Thymus (tissue), 11 donors: ENCODE measurements at regions not wholly inside any gene's neighbourhood (a gene's known extent, or its start where the extent isn't known, plus 50 kb on each side); places are given as distances from the start of the nearest gene placed in this dataset.

Source experiments
- DNase-seq, 9 donors: peaks; one replicate each; pipeline ENCODE4 v3.0.0-alpha.2; 2013; ENCODE audit warnings: low spot score in 9 of 9, low read depth in 6 of 9, missing footprints in 1 of 9
- H3K27ac ChIP-seq, 2 donors: one replicate each; pipeline ENCODE4 v1.5.1; 2013; ENCODE audit warnings: control low read depth in 1 of 2, low read depth in 1 of 2, low read length in 1 of 2, mild to moderate bottlenecking in 1 of 2, moderate library complexity in 1 of 2
- H3K27me3 ChIP-seq, 2 donors: one replicate each; pipeline ENCODE4 v1.5.1; 2013; ENCODE audit warnings: low read length in 1 of 2; ENCODE audit not compliant: control insufficient read depth in 2 of 2, insufficient read depth in 1 of 2
- H3K36me3 ChIP-seq, 2 donors: one replicate each; pipeline ENCODE4 v1.5.1; 2013; ENCODE audit warnings: low read length in 1 of 2, mild to moderate bottlenecking in 1 of 2, moderate library complexity in 1 of 2; ENCODE audit not compliant: control insufficient read depth in 2 of 2, insufficient read depth in 2 of 2
- H3K4me1 ChIP-seq, 2 donors: one replicate each; pipeline ENCODE4 v1.5.1; 2013; ENCODE audit warnings: low read length in 2 of 2; ENCODE audit not compliant: control insufficient read depth in 2 of 2, insufficient read depth in 2 of 2
- H3K4me3 ChIP-seq, 2 donors: one replicate each; pipeline ENCODE4 v1.5.1; 2013; ENCODE audit warnings: low read length in 2 of 2, control low read depth in 1 of 2, mild to moderate bottlenecking in 1 of 2
- H3K9me3 ChIP-seq, 2 donors: one replicate each; pipeline ENCODE4 v1.5.1; 2013; ENCODE audit warnings: low read length in 1 of 2, mild to moderate bottlenecking in 1 of 2; ENCODE audit not compliant: control insufficient read depth in 2 of 2, insufficient read depth in 1 of 2
- WGBS: extraction: QIAGEN DNeasy Blood & Tissue Kit; methylation state at CpG from one replicate; pipeline ENCODE4 v1.1.7; 2013; 5-methylcytosine and 5-hydroxymethylcytosine counted together
- donor health status: healthy.

DNA sequence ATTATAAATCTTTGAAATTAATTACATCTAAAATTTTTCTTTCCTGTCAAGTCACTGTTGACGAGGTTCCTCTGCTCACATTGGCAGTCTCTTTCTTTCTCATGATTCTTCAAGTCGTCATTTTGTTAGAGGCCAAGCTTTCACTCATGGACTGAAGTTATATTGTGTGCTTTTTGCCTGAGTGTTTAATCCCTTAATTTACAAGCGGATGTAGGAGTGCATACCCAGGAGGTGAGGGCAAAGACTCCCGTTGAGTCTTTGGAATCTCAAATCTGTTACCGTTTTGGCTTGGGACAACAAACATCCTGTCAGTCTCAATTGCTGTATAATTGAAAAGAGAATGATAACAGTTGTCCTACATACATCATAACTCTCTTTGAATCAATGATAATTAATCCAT is 345.0 kb downstream of the TRIML1 start:
- H3K36me3 ChIP-seq = no peaks in the 10 kb centered on the region
- no peak for DNase-seq
- no peaks in the 10 kb centered on the region for H3K4me1 ChIP-seq
- H3K4me3 ChIP-seq = no peak overlapping the region
- no peaks in the 10 kb centered on the region for H3K9me3 ChIP-seq
- 77% methylated on average over 5 of the region's 5 CpGs for WGBS
- H3K27me3 ChIP-seq = no peaks in the 10 kb centered on the region
- H3K27ac ChIP-seq = no peak overlapping the region

DNA sequence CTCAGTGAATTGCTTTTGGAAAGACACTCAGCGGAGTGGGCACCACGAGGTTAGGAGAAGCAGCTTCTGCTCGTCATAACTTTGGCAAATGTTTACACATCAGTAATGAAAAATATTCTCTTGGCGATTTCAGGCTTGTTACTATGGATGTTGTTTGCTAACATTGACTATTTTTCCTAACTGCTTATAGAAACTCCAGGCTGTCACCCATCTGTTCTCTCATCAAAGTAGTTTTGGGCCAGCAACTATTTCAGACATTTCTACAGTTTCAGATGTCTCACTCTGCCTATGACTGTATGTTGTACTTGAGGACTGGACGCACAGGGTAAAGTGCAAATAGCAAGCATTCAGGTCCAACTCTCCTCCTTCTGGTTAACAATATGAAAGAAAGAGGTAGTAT is 346.7 kb downstream of the TRIML1 start:
- DNase-seq = no peak
- WGBS = 93% methylated on average over 5 of the region's 5 CpGs
- no peaks in the 10 kb centered on the region for H3K36me3 ChIP-seq
- no peaks in the 10 kb centered on the region for H3K27me3 ChIP-seq
- no peak overlapping the region for H3K4me3 ChIP-seq
- H3K4me1 ChIP-seq = no peaks in the 10 kb centered on the region
- H3K9me3 ChIP-seq = no peaks in the 10 kb centered on the region
- no peak overlapping the region for H3K27ac ChIP-seq

DNA sequence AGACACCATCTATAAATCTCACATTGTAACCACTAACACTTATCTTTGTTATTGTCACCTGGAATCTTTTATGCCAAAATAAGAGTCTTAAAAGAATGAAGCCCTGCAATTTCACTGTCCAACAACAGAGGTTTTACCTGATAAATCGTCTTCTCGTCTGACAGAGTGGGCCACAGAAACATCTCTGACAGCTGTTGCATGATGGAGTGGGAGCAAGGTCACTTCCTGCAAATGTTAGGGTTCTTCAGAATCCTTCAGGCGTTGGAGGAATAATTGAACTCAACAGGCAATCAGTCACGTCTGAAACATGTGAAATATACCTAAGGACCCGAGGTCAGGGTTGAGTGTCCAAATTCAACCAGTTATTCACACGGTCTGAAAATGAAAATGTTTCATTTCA is 353.6 kb downstream of the TRIML1 start:
- no peak overlapping the region for H3K4me3 ChIP-seq
- 83% methylated on average over 6 of the region's 6 CpGs for WGBS
- H3K36me3 ChIP-seq = no peaks in the 10 kb centered on the region

DNA sequence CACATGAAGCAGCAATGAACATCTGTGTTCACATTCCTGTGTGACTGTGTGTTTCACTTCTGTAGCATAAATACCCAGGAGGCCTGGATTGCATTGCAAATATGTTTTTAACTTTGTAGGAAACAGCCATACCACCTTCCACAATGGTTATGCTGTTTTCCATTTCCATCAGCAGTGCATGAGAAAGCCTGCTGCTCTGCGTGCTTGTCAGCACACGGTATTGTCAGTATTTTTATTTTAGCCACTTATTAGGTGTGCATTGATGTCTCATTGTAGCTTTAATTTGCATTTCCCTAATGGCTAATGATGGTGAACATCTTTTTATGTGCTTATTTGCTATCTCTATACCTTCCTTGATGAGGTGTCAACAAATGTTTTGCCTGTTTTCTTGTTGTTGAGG is 355.9 kb downstream of the TRIML1 start:
- 71% methylated on average over 2 of the region's 2 CpGs for WGBS
- Histone ChIP-seq H3K9me3 (peaks cover 3 to 13% of the 10 kb centered on the region in 2 donors), H3K4me3 (no peak overlapping the region), H3K27me3 (no peaks in the 10 kb centered on the region), H3K36me3 (no peaks in the 10 kb centered on the region), H3K27ac (no peak overlapping the region), H3K4me1 (no peaks in the 10 kb centered on the region)
- no peak for DNase-seq

More for the DNA sequence above, 353.6 kb downstream of the TRIML1 start:
- Histone ChIP-seq H3K27me3 (no peaks in the 10 kb centered on the region), H3K9me3 (peaks cover 3 to 13% of the 10 kb centered on the region in 2 donors), H3K4me1 (no peaks in the 10 kb centered on the region), H3K27ac (no peak overlapping the region)
- DNase-seq = no peak

DNA sequence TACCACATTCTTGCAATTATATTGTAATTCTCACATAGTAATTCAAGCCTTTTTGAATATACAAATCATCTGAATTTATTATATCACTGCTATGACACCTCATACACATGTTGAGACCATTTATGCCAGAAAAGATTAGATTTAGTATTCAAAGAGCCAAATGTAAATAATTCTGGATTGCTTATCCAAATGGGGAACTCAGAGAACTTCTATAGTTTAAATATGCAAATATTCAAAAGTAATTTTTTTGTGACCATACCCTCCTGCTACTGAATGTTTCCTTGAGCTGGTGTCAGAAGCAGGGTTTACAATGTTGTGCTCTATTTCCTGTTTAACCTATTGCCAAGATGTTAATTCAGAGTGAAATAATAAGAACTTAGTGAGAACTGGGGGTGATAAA is 372.2 kb downstream of the TRIML1 start:
- Histone ChIP-seq H3K27ac (no peak overlapping the region), H3K4me1 (no peaks in the 10 kb centered on the region), H3K4me3 (no peak overlapping the region), H3K27me3 (no peaks in the 10 kb centered on the region), H3K36me3 (no peaks in the 10 kb centered on the region), H3K9me3 (peaks cover 2 to 3% of the 10 kb centered on the region in 2 donors)
- DNase-seq = no peak

DNA sequence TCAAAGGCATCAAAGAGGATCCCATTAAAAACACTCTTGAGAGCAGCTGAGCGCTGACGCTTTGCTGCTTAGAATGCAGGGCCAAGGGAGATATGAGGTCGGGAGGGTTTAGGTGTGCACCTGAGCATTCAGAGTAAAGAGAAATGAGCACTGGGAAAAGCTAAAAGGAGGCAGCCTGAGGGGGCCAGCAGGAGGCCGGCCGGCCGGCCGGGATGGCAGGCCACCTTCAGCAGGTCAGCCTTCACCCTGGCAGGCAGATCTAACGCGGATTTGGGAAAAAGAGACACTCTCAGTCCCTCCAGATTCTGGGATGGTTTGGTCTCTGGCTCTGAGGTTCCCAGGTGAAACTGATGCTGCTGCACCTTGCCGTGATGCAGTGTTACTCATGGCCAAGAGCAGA is 393.5 kb downstream of the TRIML1 start:
- WGBS = 80% methylated on average over 10 of the region's 10 CpGs
- Histone ChIP-seq H3K9me3 (peaks cover 0 to 4% of the 10 kb centered on the region in 2 donors), H3K4me1 (no peaks in the 10 kb centered on the region), H3K4me3 (no peak overlapping the region), H3K36me3 (no peaks in the 10 kb centered on the region), H3K27me3 (no peaks in the 10 kb centered on the region), H3K27ac (no peak overlapping the region)
- DNase-seq = no peak

DNA sequence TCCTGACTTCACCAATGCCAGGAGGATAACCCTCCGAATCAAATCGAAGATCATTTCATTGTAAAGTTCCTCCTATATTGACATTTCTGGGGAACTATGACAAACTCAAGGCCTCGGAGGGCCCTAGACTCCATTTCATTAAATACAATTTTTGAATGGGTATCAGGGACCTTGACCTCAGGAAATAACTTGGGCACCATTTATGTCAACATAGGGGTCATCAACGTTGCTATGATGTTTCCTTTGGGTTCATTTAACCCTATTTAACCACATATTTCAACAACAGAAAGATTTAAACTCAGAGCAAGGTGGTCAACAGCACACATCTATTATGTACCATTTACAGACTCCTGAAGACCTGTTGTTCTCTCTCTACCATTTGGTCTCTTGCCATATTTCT is 395.1 kb downstream of the TRIML1 start:
- no peak for DNase-seq
- Histone ChIP-seq H3K4me1 (no peaks in the 10 kb centered on the region), H3K36me3 (no peaks in the 10 kb centered on the region), H3K9me3 (peaks cover 0 to 6% of the 10 kb centered on the region in 2 donors), H3K4me3 (no peak overlapping the region), H3K27me3 (no peaks in the 10 kb centered on the region), H3K27ac (no peak overlapping the region)
- WGBS = 74% methylated on average over 4 of the region's 4 CpGs

DNA sequence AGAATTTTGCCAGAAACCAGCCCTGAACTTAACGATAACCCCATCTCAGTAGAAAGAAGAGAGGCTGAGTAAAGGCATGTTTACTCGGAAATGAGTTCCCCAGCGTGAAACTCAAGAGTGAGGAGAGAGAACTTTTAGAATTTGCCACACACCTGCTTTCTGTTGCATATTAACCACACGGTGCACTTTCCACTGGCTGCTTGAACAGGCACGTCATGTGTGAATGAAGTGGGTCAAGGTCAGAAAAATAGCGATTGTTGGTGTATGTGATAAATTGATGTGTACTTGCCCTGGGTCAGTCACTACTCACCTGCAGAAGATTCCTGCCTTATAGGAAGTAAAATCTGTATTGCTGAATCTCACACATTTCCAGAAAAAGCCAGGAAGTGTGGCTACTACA is 395.7 kb downstream of the TRIML1 start:
- no peak overlapping the region for H3K27ac ChIP-seq
- H3K9me3 ChIP-seq = peaks cover 0 to 6% of the 10 kb centered on the region in 2 donors
- H3K36me3 ChIP-seq = no peaks in the 10 kb centered on the region
- no peaks in the 10 kb centered on the region for H3K4me1 ChIP-seq
- no peak overlapping the region for H3K4me3 ChIP-seq
- 93% methylated on average over 6 of the region's 6 CpGs for WGBS
- DNase-seq = no peak
- no peaks in the 10 kb centered on the region for H3K27me3 ChIP-seq

DNA sequence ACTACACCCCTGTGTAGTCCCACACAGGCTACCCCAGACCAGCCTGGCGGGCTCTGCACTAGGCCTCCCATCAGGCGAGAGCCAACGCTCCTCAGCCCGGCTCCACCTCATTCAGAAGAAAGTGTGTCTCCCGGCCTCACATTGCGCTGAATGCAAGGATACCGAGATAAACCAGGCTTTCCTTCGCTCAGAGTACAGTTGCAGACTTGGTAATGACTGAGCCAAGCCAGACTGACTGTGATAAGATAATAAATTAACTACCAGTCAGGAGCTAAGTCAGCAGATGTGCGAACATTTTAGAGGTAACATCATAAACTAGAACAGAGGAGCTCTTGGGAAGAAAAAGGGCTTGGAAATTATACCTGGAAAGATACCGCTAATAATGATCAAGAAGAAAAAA is 397.6 kb downstream of the TRIML1 start:
- Histone ChIP-seq H3K36me3 (no peaks in the 10 kb centered on the region), H3K4me3 (no peak overlapping the region), H3K27ac (no peak overlapping the region), H3K4me1 (no peaks in the 10 kb centered on the region), H3K9me3 (peaks cover 0 to 6% of the 10 kb centered on the region in 2 donors), H3K27me3 (no peaks in the 10 kb centered on the region)
- no peak for DNase-seq
- 94% methylated on average over 10 of the region's 10 CpGs for WGBS

DNA sequence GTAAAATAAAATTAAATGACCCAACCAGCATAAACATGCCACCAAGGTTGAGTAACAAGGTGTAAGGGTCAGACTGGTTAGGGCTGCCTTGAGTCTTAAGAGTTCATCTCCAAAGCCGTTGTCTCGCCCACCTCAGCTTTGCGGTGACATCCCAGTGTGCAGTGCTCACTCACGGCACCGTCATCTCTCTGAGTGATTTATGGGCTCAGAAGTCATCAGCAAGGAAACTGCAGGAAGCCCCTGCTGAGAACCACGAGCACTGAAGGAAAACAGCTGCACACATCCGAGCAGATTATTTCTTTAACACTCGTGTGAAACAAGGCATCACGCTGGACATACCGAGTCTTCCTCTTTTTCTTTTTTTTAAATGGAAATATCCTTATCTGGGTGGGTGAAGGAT is 411.1 kb downstream of the TRIML1 start:
- H3K27me3 ChIP-seq = no peaks in the 10 kb centered on the region
- H3K4me1 ChIP-seq = no peaks in the 10 kb centered on the region
- H3K4me3 ChIP-seq = no peak overlapping the region
- DNase-seq = no peak
- H3K27ac ChIP-seq = no peak overlapping the region
- H3K9me3 ChIP-seq = peaks cover 0 to 10% of the 10 kb centered on the region in 2 donors
- no peaks in the 10 kb centered on the region for H3K36me3 ChIP-seq
- WGBS = 55% methylated on average over 10 of the region's 10 CpGs
